ENCODE measurements at regions not wholly inside any gene's neighbourhood (a gene's known extent, or its start where the extent isn't known, plus 50 kb on each side); places are given as distances from the start of the nearest gene placed in this dataset.

DNA sequence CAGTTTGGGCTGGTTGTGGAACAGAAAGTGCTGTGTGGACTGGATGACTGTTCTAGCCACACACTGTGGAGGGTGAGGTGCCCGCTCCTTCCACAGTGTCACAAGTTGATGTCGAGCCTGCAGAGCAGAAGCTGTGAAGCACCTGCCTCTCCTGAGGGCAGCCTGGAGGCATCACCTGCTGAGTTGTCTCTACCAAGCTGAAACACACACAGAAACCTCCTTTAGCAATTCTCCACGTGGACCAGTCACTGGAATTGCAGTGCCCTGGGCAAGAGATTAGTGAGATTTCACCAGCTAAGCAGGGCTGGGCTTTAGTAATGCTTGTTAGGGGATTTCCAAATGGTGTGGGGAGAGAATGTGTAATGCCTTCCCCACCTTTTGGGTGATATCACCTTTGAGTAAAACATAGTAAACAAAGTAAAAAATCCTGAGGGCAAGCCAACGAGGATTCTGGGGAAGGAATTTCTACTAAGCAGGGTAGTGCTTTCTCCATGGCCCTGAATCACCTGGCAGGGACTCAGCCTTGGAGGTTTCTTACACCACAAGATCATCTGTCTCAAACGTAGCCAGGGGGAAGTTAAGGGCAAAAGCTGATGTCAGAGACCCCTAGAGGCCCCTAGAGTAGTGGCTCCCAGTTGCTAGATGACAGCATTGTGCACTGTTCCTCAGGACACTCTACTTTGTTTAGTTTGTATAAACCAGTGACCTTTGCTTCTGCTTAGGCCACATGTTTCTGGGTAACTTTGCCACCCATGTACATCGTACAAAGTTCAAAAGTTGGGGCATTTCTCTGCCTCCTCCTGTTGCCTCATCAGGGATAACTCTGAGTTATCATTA is 233.1 kb upstream of the IGFBP3 start:
- TF ChIP-seq, protein P1, sequence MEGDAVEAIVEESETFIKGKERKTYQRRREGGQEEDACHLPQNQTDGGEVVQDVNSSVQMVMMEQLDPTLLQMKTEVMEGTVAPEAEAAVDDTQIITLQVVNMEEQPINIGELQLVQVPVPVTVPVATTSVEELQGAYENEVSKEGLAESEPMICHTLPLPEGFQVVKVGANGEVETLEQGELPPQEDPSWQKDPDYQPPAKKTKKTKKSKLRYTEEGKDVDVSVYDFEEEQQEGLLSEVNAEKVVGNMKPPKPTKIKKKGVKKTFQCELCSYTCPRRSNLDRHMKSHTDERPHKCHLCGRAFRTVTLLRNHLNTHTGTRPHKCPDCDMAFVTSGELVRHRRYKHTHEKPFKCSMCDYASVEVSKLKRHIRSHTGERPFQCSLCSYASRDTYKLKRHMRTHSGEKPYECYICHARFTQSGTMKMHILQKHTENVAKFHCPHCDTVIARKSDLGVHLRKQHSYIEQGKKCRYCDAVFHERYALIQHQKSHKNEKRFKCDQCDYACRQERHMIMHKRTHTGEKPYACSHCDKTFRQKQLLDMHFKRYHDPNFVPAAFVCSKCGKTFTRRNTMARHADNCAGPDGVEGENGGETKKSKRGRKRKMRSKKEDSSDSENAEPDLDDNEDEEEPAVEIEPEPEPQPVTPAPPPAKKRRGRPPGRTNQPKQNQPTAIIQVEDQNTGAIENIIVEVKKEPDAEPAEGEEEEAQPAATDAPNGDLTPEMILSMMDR (IDR thresholded peaks at IDR 0.05; ENCODE audit: insufficient read depth, low read depth, low read length), result no peak
- TF ChIP-seq EZH2 (IDR thresholded peaks at IDR 0.05; ENCODE audit: insufficient read depth, low read length), result no peak
